ENCODE measurements at regions not wholly inside any gene's neighbourhood (a gene's known extent, or its start where the extent isn't known, plus 50 kb on each side); places are given as distances from the start of the nearest gene placed in this dataset.

GRCh38 chr2:13005048-13005447, 288.3 kb downstream of the TRIB2 start:
- TF ChIP-seq CTCF (IDR thresholded peaks at IDR 0.05), result no peak
- no peak for TF ChIP-seq POLR2A (IDR thresholded peaks at IDR 0.05)

All from heart left ventricle (tissue), 13 donors.